ENCODE measurements at regions not wholly inside any gene's neighbourhood (a gene's known extent, or its start where the extent isn't known, plus 50 kb on each side); places are given as distances from the start of the nearest gene placed in this dataset.
A peak's percentile ranks its signal among the peaks of the same experiment; 100 is the strongest.

DNA sequence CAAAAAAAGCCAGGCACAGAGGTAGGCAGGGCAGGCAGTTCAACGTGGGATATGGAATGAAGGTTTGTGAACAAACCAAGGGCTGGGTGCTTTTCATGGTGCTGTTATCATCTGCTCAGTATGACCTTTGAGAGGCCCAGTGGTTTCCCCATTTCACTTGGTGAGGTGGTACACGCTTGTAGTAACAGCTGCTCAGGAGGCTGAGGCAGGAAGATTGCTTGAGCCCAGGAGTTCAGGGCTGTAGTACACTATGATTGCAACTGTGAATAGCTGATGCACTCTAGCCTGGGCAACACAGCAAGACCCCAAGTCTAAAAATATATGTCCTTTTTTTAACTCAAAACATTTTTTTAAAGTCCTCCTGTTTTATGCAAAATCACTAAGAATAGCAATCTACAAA is 174.8 kb downstream of the ENC1 start:
- no peak overlapping the region for H3K4me3 ChIP-seq (replicated peaks in 1 of 2; ENCODE audit: low read depth in 2 of 2, low read length in 2 of 2)
- no peak for DNase-seq (ENCODE audit: low read depth in 2 of 2)
- TF ChIP-seq, protein P1, sequence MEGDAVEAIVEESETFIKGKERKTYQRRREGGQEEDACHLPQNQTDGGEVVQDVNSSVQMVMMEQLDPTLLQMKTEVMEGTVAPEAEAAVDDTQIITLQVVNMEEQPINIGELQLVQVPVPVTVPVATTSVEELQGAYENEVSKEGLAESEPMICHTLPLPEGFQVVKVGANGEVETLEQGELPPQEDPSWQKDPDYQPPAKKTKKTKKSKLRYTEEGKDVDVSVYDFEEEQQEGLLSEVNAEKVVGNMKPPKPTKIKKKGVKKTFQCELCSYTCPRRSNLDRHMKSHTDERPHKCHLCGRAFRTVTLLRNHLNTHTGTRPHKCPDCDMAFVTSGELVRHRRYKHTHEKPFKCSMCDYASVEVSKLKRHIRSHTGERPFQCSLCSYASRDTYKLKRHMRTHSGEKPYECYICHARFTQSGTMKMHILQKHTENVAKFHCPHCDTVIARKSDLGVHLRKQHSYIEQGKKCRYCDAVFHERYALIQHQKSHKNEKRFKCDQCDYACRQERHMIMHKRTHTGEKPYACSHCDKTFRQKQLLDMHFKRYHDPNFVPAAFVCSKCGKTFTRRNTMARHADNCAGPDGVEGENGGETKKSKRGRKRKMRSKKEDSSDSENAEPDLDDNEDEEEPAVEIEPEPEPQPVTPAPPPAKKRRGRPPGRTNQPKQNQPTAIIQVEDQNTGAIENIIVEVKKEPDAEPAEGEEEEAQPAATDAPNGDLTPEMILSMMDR (IDR thresholded peaks at IDR 0.05; ENCODE audit: low read depth, low read length), result no peak

DNA sequence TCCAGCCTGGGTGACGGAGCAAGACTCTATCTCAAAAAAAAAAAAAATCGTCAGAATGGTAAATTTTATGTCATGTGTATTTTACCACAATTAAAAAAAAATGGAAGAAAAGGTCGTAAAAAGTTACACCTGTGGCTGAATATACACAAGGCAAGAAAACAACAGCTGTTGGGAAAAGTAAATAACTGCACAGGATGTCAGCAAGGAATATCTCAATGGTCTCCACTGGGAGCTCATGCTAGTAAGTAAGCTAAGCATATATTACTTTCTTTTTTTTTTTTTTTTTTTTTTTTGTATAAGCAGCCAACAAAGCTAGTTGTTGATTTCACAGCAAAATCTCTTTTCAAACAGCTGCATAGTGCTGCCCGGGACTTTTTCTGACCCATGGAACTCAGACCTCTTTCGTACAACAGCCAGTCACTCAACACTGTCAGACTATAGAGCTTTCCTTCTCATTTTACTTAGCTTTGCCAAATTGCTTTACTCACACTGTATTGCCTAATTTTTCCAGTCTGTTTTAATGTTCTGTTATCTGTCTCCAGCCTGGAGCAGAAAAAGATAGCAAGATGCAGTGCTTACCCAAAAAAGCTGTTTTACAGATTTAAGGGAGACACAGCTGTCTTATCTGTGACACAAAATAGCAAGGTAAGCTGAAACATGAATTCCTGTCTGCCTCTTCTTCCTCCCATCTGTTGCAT is 175.9 kb downstream of the ENC1 start:
- peak; percentile 16 to 84 for DNase-seq (ENCODE audit: low read depth in 2 of 2)
- H3K4me3 ChIP-seq (replicated peaks in 1 of 2; ENCODE audit: low read depth in 2 of 2, low read length in 2 of 2), result no peak overlapping the region
- TF ChIP-seq, protein P1 (IDR thresholded peaks at IDR 0.05; ENCODE audit: low read depth, low read length), result no peak

DNA sequence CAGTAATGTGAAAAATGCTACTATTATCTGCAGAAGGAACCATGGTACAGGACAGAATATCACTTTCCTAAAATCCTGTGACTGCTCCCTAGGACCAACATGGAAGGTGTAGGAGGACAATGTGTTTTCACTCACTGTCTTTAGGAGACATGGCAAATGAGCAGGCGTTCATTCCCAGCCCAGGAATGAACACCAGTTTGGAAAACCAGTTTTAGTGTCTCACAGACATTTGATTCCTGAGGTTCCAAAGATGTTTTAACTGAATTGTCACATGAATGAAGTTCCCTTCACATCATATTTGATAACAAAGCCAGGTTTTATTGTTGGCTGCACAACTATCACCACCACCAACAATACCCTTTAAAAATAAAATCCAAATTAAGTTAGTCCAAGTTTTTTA is 178.2 kb downstream of the ENC1 start:
- no peak overlapping the region for H3K4me3 ChIP-seq (replicated peaks in 1 of 2; ENCODE audit: low read depth in 2 of 2, low read length in 2 of 2)
- no peak for DNase-seq (ENCODE audit: low read depth in 2 of 2)
- TF ChIP-seq, protein P1 (IDR thresholded peaks at IDR 0.05; ENCODE audit: low read depth, low read length), result no peak

DNA sequence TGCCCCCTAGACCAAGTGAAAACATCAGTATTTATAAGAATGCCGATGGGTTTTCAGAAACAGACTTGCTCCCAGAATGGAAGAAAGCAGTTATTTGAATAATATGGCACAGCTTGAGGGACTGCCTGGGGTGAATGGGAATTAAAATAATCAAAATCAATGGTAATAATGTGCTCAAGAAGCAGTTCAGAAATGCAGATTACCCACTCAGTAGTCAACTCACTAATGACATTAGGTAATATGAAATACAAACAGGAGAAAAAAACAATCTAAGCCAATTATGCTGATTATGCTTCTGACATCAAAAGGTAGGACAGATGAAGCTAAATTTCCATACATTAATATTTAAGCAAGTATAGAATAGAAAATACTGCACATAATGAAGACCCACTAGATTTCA is 179.3 kb downstream of the ENC1 start:
- DNase-seq (ENCODE audit: low read depth in 2 of 2), result no peak

DNA sequence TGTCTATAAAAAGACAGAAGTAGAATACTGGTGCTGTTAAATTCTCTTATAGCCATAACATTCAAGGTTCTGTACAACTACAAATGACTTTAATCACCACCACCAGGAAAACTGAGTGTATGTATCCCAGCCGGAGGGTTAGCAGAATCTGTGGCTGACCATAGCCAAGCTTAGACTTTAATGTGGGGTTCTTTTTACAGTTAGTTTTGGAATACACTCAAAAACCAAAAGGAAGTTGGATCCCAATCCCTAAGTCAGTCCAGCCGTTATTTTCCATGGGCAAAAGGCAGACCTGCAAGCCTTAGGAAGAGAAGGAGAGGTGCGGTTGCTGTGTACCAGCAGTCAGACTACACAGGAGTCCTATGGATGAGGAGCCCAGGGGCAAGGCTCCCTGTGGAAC is 179.8 kb downstream of the ENC1 start:
- TF ChIP-seq, protein P1 (IDR thresholded peaks at IDR 0.05; ENCODE audit: low read depth, low read length), result no peak
- DNase-seq (ENCODE audit: low read depth in 2 of 2), result no peak
- no peak overlapping the region for H3K4me3 ChIP-seq (replicated peaks in 1 of 2; ENCODE audit: low read depth in 2 of 2, low read length in 2 of 2)

More for the DNA sequence above, 179.3 kb downstream of the ENC1 start:
- no peak overlapping the region for H3K4me3 ChIP-seq (replicated peaks in 1 of 2; ENCODE audit: low read depth in 2 of 2, low read length in 2 of 2)
- TF ChIP-seq, protein P1 (IDR thresholded peaks at IDR 0.05; ENCODE audit: low read depth, low read length), result no peak

DNA sequence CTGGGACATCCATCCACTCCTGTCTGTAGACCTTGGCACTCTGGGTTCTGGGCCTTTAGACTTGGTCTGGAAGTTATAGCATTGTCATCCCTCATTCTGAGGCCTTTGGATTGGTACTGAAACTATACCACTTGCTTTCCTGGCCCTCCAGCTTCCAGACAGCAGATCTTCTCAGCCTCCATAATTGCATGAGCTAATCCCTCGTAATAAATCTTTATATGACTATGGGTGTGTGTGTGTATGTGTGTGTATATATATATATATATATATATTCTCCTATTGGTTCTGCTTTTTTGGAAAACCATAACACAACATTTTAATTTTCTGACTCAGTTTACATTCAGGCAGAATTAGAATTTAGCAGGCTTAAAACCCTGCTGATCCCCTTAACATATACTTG is 180.5 kb downstream of the ENC1 start:
- TF ChIP-seq, protein P1 (IDR thresholded peaks at IDR 0.05; ENCODE audit: low read depth, low read length), result no peak

DNA sequence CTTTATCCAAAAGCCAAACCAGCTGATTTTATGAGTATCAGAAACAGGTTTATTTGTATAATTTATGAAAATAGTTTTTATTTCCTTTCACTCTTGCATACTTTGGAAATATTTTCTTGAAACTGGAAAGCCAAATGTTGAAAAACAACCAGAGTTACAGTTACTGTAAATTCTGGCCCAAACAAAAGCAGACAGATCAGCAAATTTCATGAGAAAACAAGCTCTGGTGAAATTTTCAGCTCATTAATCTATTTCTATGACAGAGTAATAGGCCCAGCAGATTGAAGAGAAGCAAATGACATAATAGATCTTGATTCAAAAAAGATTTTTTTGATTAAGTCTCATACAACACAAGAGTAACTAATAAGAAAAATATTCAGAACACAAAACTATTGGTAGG is 182.7 kb downstream of the ENC1 start:
- no peak for DNase-seq (ENCODE audit: low read depth in 2 of 2)
- TF ChIP-seq, protein P1 (IDR thresholded peaks at IDR 0.05; ENCODE audit: low read depth, low read length), result no peak
- H3K4me3 ChIP-seq (replicated peaks in 1 of 2; ENCODE audit: low read depth in 2 of 2, low read length in 2 of 2), result no peak overlapping the region

More for the DNA sequence above, 180.5 kb downstream of the ENC1 start:
- DNase-seq (ENCODE audit: low read depth in 2 of 2), result no peak
- no peak overlapping the region for H3K4me3 ChIP-seq (replicated peaks in 1 of 2; ENCODE audit: low read depth in 2 of 2, low read length in 2 of 2)

All from cardiac fibroblast (primary cell).